GM20000 (cell line): ENCODE measurements at regions not wholly inside any gene's neighbourhood (a gene's known extent, or its start where the extent isn't known, plus 50 kb on each side); places are given as distances from the start of the nearest gene placed in this dataset.

Experiments used
- DNase-seq: peaks from one replicate; pipeline ENCODE4 v3.0.0; 2012; ENCODE audit warnings: low spot score
- CTCF ChIP-seq: IDR thresholded peaks from 2 replicates; pipeline ENCODE4 v1.5.1; 2012; ENCODE audit warnings: mild to moderate bottlenecking, control low read depth; ENCODE audit errors: extremely low read depth, missing control alignments

- TF ChIP-seq CTCF, result no peak
- DNase-seq, result no peak
Measured at GRCh38 chr20:40770564-40771307, 81.7 kb upstream of the MAFB start.

- no peak for DNase-seq
- no peak for TF ChIP-seq CTCF
Measured at GRCh38 chr20:40771308-40771610, 82.2 kb upstream of the MAFB start.

- no peak for DNase-seq
- TF ChIP-seq CTCF, result no peak
Measured at GRCh38 chr20:40771848-40772511, 82.9 kb upstream of the MAFB start.

DNA sequence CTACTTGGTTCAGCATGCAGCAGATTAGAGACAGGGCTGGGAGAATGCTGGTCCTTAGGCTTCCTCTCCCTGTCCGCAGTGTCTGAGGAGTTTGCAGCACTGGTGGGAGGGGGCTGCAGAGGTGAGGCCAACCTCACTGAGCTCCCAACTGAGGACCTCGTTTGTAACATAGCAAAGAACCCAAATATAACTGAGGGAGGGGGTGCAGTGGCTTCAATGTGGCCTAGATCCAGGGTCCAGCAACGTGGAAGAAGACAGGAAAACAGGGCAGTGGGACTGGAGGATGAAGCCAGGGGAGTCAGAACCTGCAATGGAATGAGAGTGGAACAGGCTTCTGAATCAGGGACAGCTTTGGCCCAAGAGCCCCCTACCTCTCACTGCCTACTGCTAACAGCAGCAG, 84.3 kb upstream of the MAFB start:
- DNase-seq, result no peak
- TF ChIP-seq CTCF, result no peak

DNA sequence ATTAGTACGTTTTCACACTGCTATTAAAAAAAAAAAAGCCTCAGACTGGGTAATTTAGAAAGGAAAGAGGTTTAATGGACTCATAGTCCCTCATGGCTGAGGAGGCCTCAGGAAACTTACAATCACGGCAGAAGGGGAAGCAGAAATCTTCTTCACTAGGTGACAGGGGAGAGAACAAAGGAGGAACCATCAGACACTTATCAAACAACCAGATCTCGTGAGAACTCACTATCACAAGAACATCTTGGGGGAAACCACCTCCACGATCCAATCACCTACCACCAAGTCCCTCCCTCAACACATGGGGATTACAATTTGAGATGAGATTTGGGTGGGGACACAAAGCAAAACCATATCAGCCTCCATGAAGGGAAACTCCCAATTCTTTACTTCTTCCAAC, 85.2 kb upstream of the MAFB start:
- TF ChIP-seq CTCF, result no peak
- DNase-seq, result no peak

- DNase-seq, result no peak
- TF ChIP-seq CTCF, result no peak
Measured at GRCh38 chr20:40775561-40776146, 86.6 kb upstream of the MAFB start.
